Omental fat pad (tissue), 3 donors: ENCODE measurements at regions not wholly inside any gene's neighbourhood (a gene's known extent, or its start where the extent isn't known, plus 50 kb on each side); places are given as distances from the start of the nearest gene placed in this dataset.

ENCODE experiments used
- ATAC-seq: fragments of 150-250 bp; one replicate; pipeline ENCODE4 v1.9.1; 2016; ENCODE audit warnings: mild to moderate bottlenecking, moderate library complexity; ENCODE audit not compliant: low FRiP score
- DNase-seq: peaks from one replicate; pipeline ENCODE4 v3.0.0-alpha.2; 2019; ENCODE audit warnings: low spot score
- CTCF ChIP-seq, 3 donors: fragments of 450-650 bp; IDR thresholded peaks; one replicate each; pipeline ENCODE4 v1.5.1; 2016 to 2017; ENCODE audit warnings: antibody characterized with exemption in 3 of 3, mild to moderate bottlenecking in 3 of 3, moderate library complexity in 2 of 3

GRCh38 chr10:107436568-107436967 lies 272.1 kb upstream of the SORCS1 start:
- DNase-seq (no peak), ATAC-seq (no peak)
- TF ChIP-seq CTCF (IDR thresholded peaks at IDR 0.05): no peak

GRCh38 chr10:107434854-107435253 lies 270.3 kb upstream of the SORCS1 start:
- TF ChIP-seq CTCF (IDR thresholded peaks at IDR 0.05): no peak
- ATAC-seq (no peak), DNase-seq (no peak)

DNA sequence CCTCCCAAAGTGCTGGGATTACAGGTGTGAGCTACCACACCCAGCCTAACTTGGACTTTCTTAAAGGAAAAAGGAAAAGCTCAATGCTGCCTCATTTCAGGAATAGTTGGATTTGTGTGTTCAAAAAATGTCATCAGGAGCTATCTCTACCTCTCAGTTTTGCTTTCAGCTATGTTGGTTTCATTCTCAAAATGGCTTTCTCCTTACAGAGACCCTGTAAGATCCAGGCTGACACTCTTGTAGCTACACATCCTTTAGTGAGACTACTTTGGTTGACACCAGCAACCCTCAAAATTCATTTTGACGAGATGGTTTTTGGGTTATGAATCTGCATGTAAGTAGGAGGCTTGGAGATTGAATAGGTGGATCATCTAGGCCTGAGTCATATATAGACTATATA lies 269.7 kb upstream of the SORCS1 start:
- TF ChIP-seq CTCF (IDR thresholded peaks at IDR 0.05): no peak
- ATAC-seq (no peak), DNase-seq (no peak)

GRCh38 chr10:107433605-107434004 lies 269.1 kb upstream of the SORCS1 start:
- ATAC-seq (no peak), DNase-seq (no peak)
- TF ChIP-seq CTCF (IDR thresholded peaks at IDR 0.05): no peak

GRCh38 chr10:107430446-107430845 lies 265.9 kb upstream of the SORCS1 start:
- no peak for ATAC-seq
- no peak for TF ChIP-seq CTCF (IDR thresholded peaks at IDR 0.05)
- no peak for DNase-seq

GRCh38 chr10:107427016-107427415 lies 262.5 kb upstream of the SORCS1 start:
- no peak for TF ChIP-seq CTCF (IDR thresholded peaks at IDR 0.05)
- ATAC-seq (no peak), DNase-seq (no peak)

- DNase-seq: no peak
- TF ChIP-seq CTCF (IDR thresholded peaks at IDR 0.05): no peak
- no peak for ATAC-seq
Observed at GRCh38 chr10:107425931-107426553, 261.5 kb upstream of the SORCS1 start.
